Activated CD8-positive, alpha-beta memory T cell treated with anti-CD3 and anti-CD28 coated beads, Interleukin-2, amount 50 U/mL, for 24 hours (primary cell): ENCODE measurements at regions not wholly inside any gene's neighbourhood (a gene's known extent, or its start where the extent isn't known, plus 50 kb on each side); places are given as distances from the start of the nearest gene placed in this dataset.

Experiments used
- DNase-seq: peaks from one replicate; pipeline ENCODE4 v3.0.0-alpha.2; 2020; ENCODE audit errors: extremely low read depth

DNA sequence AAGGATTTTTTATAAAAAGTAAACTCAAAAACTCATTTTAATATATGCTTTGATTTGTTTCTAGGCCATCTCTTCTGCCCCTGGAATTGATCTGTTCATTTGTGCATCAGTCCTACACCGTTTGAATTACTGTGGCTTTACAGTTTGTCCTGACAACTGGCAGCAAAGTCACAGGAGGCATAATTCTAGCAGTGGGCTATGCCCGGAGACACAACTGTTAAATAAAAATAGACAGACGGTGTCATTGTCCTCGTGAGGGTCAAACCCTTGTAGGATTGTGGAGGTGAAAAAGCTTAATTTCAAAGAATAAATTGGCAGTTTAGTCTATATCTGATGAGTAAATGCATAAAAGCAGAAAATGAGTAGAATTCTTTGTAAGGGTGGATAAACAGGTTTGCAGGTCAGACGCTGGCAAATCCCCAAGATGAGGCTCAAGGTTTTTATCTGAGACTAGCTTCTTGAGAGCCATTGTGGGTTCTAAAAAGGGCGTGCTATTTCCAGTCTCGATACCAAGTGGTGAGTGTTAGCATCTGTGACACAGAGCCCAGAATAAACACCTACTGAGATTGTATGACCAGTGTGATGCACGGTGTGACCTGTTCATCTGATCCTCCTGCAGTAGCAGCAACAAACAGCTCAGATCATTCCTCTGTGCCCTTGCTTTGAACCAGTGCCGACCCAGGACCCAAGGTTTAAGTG lies 51.5 kb upstream of the SLCO3A1 start:
- no peak for DNase-seq

DNA sequence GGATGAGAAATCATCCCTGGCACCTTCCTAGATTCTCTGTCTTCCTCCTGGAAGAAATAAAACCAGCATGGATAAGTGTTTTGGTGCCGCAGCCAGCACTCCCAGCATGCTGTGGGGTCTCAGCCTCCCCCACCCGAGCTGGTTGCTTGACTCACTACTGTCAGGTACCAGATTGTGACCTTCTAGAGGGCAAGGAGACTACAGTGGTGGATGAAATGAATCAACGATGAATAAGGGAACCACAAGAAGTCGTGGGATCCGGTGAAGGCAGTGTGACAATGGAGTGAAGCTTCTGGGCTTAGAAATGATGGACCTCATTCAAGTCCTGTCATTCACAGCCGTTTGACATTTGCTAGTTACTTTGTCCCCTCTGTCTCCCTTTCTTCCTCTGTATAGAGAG lies 50.2 kb upstream of the SLCO3A1 start:
- DNase-seq, result no peak
